ENCODE measurements at regions not wholly inside any gene's neighbourhood (a gene's known extent, or its start where the extent isn't known, plus 50 kb on each side); places are given as distances from the start of the nearest gene placed in this dataset.

DNA sequence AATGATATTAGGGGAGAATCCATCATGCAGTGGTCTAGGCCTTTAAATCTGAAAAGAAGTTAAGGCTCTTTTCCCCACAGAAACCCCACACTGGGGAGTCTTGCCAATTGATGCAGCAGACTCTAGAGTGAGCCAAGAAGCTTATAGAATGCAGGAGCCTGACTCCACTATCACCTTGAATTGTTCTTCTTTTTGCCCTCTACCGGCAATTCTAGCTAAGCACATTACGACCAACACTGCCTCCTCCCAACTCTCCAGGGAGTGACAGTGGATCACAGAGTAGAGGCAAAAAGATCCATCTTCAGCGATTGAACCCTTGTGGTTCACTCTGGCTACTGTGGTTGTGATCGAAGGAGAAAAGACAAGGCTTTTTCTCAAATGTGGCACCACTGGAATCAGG, 331.5 kb downstream of the NKX6-1 start:
- Histone ChIP-seq H3K27me3 (ENCODE audit: insufficient read depth, low read length) (no peaks in the 10 kb centered on the region), H4K91ac (ENCODE audit: insufficient read length, low read depth, low read length) (no peak overlapping the region), H2AK5ac (ENCODE audit: insufficient read length, low read length) (no peak overlapping the region), H4K8ac (replicated peaks; ENCODE audit: insufficient read length, low read depth, low read length) (no peak overlapping the region), H2BK15ac (ENCODE audit: low read depth, low read length) (no peak overlapping the region), H3K23me2 (ENCODE audit: insufficient read length, low read depth, low read length, poor library complexity, severe bottlenecking) (no peaks in the 10 kb centered on the region), H3T11ph (ENCODE audit: low read length) (no peak overlapping the region), H2BK5ac (ENCODE audit: insufficient read length, low read length) (no peak overlapping the region), H4K5ac (ENCODE audit: insufficient read length, low read depth, low read length) (no peak overlapping the region), H3K79me2 (ENCODE audit: insufficient read depth, low read length) (no peaks in the 10 kb centered on the region), H2AFZ (ENCODE audit: low read length) (no peak overlapping the region), H3K79me1 (ENCODE audit: insufficient read depth, low read depth, low read length, poor library complexity, severe bottlenecking) (no peaks in the 10 kb centered on the region), H3K9ac (ENCODE audit: extremely low read depth, insufficient read length, low read length) (no peak overlapping the region), H2BK120ac (ENCODE audit: low read depth, low read length, poor library complexity, severe bottlenecking) (no peak overlapping the region), H3K4ac (ENCODE audit: low read depth, low read length) (no peak overlapping the region), H3K14ac (ENCODE audit: insufficient read depth, low read length) (no peak overlapping the region), H3K4me1 (ENCODE audit: insufficient read depth, low read length) (no peaks in the 10 kb centered on the region), H3K23ac (ENCODE audit: insufficient read length, low read depth, low read length) (no peak overlapping the region), H3K18ac (ENCODE audit: insufficient read length, low read depth, low read length) (no peak overlapping the region), H2BK12ac (ENCODE audit: insufficient read length, low read depth, low read length) (no peak overlapping the region), H2BK20ac (ENCODE audit: low read depth, low read length, poor library complexity, severe bottlenecking) (no peak overlapping the region), H3K56ac (ENCODE audit: insufficient read length, low read depth, low read length) (no peak overlapping the region), H3K9me3 (ENCODE audit: control insufficient read depth, low read depth, low read length) (no peaks in the 10 kb centered on the region), H4K20me1 (ENCODE audit: control insufficient read depth, insufficient read depth, insufficient read length) (no peaks in the 10 kb centered on the region), H3K27ac (ENCODE audit: insufficient read length, low read depth, low read length) (no peak overlapping the region), H3K4me2 (ENCODE audit: insufficient read depth, insufficient read length, low read length) (no peak overlapping the region)
- Mint-ChIP-seq H3K36me3 (ENCODE audit: insufficient read depth in 1 of 3, low read depth in 3 of 3) (no peaks in the 10 kb centered on the region), H3K4me3 (no peak overlapping the region), H3K9me3 (no peaks in the 10 kb centered on the region), H3K4me1 (peaks cover 5 to 7% of the 10 kb centered on the region in 2 experiments; a peak in 3 of 4 replicates), H3K27me3 (ENCODE audit: low read depth) (no peaks in the 10 kb centered on the region), H3K27ac (no peak overlapping the region)
- peak; percentile 69 for DNase-seq
- TF ChIP-seq, protein P1, sequence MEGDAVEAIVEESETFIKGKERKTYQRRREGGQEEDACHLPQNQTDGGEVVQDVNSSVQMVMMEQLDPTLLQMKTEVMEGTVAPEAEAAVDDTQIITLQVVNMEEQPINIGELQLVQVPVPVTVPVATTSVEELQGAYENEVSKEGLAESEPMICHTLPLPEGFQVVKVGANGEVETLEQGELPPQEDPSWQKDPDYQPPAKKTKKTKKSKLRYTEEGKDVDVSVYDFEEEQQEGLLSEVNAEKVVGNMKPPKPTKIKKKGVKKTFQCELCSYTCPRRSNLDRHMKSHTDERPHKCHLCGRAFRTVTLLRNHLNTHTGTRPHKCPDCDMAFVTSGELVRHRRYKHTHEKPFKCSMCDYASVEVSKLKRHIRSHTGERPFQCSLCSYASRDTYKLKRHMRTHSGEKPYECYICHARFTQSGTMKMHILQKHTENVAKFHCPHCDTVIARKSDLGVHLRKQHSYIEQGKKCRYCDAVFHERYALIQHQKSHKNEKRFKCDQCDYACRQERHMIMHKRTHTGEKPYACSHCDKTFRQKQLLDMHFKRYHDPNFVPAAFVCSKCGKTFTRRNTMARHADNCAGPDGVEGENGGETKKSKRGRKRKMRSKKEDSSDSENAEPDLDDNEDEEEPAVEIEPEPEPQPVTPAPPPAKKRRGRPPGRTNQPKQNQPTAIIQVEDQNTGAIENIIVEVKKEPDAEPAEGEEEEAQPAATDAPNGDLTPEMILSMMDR (conservative IDR thresholded peaks at IDR 0.05) = peak; percentile 72
- WGBS (ENCODE audit: extremely low coverage, insufficient read length, low lambda C conversion rate) = no CpG with 5 or more reads among the region's 4 CpGs
